Gastrocnemius medialis (tissue), 4 donors: ENCODE measurements at regions not wholly inside any gene's neighbourhood (a gene's known extent, or its start where the extent isn't known, plus 50 kb on each side); places are given as distances from the start of the nearest gene placed in this dataset.

Experiments used
- POLR2A ChIP-seq, 2 donors: fragments of 450-650 bp; IDR thresholded peaks; one replicate each; pipeline ENCODE4 v1.6.1; 2017; ENCODE audit warnings: antibody characterized with exemption in 2 of 2, mild to moderate bottlenecking in 2 of 2, moderate library complexity in 2 of 2
- TF ChIP-seq, protein P1 (sequence below), 5 experiments: fragments of 450-650 bp in 3 of 5; fragments of 200-600 bp in 2 of 5; sonication (generic) in 2 of 5; IDR thresholded peaks in 4 of 5; conservative IDR thresholded peaks in 1 of 5; 1 replicate in 4 of 5; 2 replicates in 1 of 5; pipeline ENCODE4 v1.5.1; 2016 to 2019; ENCODE audit warnings: antibody characterized with exemption in 5 of 5, mild to moderate bottlenecking in 3 of 5, moderate library complexity in 3 of 5

DNA sequence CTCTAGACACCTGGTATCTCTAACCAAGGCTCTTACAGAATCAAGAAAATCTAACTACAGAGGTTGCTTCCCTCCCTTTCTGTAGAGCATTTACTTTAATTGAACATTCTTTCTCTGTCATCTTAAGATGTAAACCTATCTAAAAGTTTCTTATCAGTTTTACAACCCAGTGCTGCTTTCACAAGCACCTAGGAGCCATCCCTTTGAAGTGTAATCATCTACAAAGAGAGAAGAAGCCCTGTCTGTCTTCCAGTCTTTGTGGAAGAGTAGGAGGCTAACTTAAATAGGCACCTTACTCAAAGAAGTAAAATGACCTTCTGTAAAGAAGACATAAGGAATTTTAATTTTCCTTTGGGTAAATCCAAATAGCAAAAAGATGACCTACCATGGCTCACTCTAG lies 763.9 kb upstream of the LRFN5 start:
- TF ChIP-seq, protein P1, sequence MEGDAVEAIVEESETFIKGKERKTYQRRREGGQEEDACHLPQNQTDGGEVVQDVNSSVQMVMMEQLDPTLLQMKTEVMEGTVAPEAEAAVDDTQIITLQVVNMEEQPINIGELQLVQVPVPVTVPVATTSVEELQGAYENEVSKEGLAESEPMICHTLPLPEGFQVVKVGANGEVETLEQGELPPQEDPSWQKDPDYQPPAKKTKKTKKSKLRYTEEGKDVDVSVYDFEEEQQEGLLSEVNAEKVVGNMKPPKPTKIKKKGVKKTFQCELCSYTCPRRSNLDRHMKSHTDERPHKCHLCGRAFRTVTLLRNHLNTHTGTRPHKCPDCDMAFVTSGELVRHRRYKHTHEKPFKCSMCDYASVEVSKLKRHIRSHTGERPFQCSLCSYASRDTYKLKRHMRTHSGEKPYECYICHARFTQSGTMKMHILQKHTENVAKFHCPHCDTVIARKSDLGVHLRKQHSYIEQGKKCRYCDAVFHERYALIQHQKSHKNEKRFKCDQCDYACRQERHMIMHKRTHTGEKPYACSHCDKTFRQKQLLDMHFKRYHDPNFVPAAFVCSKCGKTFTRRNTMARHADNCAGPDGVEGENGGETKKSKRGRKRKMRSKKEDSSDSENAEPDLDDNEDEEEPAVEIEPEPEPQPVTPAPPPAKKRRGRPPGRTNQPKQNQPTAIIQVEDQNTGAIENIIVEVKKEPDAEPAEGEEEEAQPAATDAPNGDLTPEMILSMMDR (IDR thresholded peaks at IDR 0.05 in 4 of 5, conservative IDR thresholded peaks at IDR 0.05 in 1 of 5) = no peak
- no peak for TF ChIP-seq POLR2A (IDR thresholded peaks at IDR 0.05)
